HG03095 (cell line): ENCODE measurements at regions not wholly inside any gene's neighbourhood (a gene's known extent, or its start where the extent isn't known, plus 50 kb on each side); places are given as distances from the start of the nearest gene placed in this dataset.

Experiments used
- ATAC-seq: cut with Tn5 transposase; IDR thresholded peaks from one replicate; pipeline ENCODE4 v1.9.1; 2021; ENCODE audit warnings: moderate library complexity; ENCODE audit not compliant: unreplicated experiment

DNA sequence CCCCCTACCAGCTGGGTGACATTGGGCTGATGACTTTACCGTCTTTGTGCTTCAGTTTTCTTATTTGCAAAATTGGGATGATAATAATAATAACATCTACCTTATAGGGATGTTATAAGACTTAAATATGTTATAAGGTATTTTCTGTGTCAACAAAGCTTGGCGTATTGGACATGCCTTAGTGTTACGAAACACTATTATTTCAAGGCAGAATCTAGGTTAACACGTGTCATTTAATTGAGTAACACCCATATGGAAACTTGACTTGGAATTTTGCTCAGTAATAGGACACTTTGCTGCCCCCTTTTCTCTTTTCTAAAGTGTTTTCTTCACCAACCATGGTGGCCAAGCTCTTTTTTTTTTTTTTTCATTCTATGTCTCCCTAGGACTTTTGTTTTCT, 294.2 kb upstream of the SALL1 start:
- no peak for ATAC-seq

- no peak for ATAC-seq
Observed at GRCh38 chr16:51443934-51444333, 292.9 kb upstream of the SALL1 start.

GRCh38 chr16:51442141-51442870, 291.2 kb upstream of the SALL1 start:
- no peak for ATAC-seq

- ATAC-seq, result no peak
Observed at GRCh38 chr16:51440131-51440889, 289.2 kb upstream of the SALL1 start.

GRCh38 chr16:51439271-51439670, 288.2 kb upstream of the SALL1 start:
- ATAC-seq, result no peak

DNA sequence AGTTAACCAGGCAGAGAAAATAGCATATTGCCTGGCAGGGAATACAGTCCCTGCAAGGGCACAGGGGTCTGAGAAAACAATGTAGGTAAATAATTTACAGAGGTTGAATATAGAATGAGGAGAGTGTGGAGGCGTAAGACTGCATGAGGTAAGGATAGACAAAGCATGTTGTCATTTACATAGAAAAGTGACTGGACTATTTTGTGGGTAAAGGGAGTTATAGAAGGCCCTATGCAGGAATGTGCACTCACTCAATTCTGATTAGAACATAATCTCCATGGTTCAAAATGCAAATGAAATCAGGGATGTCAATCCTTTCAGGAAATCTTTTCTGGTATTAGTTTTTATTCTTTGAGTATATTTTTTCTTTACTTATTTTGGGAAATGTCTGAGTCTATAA, 285.7 kb upstream of the SALL1 start:
- no peak for ATAC-seq

DNA sequence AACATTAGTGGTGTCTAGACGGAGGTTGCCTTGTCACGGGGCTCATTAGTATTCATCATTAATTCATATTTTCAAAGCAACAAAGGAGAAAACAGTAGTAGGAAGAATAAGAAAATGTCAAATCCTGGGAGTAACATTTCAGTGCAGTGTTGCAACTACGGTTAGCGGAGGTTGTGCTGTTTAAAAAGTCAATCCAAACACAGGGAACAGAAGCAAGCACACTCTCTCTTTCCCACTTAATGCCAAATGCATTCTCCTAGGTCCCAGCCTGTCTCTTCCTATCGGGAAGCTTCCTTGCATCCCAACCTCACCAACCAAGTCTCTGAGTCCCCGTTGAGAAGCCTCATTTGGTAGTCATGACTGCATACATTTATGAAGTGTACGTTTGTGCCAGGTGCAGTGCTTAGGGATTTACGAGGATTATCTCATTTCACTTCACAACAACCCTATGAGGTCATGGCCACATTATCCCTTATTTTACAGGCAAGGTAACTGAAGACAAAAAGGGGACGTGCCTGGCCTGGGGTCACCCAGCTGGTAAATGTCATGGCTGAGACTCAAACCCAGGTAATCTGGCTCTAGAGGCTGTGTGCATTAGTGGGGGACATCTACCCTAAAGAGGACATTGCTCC, 283.6 kb upstream of the SALL1 start:
- ATAC-seq, result no peak

- no peak for ATAC-seq
Observed at GRCh38 chr16:51433599-51433998, 282.5 kb upstream of the SALL1 start.

DNA sequence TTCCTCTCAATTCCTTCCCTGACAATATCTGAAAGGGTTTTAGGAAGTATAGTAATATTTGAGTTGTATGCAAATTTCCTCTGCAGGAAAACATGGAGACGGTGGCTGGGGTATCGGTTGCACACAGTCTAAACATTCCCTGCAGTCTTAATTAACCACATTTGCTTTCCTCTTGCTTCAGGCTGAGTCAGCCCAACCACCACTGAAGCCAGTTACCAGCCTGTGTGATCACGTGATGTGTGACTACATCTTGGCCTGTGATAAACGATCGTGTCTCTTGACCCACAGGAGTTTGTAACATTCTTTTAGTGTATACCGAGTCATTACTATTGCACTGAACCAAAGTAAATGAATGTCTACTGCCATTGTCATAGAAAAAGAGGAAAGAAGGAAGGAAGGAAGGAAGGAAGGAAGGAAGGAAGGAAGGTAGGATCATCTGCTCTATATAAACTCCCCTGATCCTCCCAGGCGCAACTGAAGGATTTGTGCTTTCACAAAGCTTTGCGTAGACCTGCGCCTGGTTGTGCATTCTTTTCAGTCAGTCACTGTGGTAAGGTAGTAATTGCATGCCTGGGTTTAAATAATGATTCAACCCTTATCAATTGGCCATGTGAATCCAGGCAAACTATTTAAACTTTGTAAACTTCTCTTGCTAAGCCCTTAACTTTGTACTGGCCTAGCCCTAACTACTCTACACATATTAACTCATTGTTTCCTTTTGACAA, 280.6 kb upstream of the SALL1 start:
- ATAC-seq, result no peak

DNA sequence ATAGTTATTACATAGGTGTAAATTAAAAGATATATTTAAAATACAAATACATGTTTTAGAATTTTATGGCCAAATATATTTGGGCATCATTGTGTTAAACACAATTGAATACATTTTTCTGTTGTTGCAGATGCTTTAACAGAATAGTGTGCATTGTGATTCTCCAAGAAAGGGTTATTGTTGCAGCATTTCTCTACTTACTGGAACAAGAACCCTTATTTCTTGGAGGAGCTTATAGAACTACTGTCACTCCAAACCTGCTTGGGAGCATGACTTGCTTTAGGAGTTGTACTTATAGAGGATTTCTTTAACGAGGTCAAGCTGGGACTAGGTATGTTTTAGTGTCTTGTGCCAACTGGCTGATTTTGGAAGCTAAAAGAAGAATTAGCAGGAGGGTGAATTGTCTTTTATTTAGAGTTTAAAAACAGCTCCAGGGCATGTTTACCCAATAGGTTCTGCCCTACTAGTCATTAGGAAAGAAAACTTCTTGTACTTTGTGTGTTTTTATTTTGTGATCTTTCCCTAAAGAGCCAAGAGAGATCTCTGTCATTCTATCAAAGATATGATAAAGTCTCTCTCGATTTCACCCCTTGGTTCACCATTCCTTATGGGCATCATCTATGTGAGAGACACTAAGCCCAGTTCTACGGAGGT, 279.8 kb upstream of the SALL1 start:
- ATAC-seq, result no peak

DNA sequence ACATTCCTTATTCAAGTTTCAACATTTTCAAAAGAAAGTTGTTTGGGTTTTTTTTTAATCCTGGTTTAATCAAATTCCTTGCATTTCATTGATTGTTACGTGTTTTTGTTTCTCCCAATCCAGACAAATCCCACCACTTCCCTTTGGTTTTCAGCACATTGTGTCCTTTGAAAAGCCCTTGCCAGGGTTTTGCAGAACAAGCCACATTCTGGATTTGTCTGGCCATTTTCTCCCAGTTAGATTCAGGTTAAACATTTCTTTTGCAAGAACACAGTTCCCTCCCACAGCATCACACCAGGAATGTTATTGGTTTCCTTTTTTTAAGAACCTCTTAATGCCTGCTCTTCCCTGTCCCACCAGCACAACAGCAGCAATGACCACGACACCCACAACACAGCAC, 278.0 kb upstream of the SALL1 start:
- ATAC-seq, result no peak

- ATAC-seq, result no peak
Observed at GRCh38 chr16:51427085-51427484, 276.0 kb upstream of the SALL1 start.

DNA sequence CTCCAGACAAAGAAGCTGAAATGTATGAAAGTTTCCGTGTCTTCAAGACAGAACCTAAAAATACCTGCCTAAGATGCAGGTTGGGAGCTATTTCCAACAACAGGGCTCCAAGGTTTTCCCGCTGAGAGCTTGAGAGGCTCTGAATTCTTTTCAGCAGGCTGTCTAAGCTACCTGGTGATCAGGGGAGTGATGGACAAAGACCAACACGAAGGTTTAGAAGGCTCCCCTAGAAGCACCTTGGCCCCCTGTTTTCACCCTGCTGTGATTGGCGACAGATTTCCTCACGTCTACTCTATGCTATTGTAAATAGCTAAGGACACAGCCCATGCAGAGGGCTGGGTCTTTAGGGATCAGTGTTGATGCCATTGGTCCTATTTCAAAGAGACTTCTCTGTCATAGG, 275.2 kb upstream of the SALL1 start:
- no peak for ATAC-seq

DNA sequence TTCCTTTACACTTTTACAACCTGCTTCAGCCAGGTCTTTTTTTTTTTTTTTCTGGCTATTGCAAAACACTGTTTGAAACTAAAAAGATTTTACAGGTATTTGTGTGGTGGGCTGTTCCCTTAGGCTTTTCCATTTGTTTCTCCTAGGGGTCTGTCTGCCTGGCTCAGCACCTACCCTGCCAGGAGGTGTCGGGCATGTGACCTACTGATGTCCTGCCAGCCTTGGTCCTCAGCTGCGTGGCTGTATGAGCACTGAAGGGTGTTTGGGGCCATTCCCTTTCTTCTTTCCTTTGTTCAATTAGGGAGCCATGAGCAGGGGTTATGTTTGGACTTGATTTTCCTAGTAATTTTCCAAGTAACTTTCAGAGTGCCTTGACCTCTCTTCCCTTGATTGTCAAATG, 269.2 kb upstream of the SALL1 start:
- no peak for ATAC-seq

DNA sequence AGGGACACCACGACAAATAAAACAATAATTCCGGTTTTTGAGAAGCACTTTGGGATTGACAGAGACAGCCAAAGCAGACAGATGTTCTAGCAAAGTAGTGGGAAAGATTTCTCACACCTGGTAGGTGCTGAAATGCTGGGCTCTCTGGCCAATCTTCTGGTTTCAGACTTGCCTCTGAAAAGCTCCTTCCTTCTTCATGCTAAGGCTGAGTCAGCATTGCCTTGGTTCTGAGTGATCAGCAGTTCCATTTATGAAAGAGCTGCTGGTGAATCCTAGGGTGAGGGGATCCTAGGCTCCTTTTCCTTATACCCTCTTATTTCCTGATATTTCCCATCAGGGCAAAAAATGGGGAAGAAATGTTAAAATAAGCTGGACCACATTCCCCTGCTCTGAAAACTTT, 268.7 kb upstream of the SALL1 start:
- ATAC-seq, result no peak

DNA sequence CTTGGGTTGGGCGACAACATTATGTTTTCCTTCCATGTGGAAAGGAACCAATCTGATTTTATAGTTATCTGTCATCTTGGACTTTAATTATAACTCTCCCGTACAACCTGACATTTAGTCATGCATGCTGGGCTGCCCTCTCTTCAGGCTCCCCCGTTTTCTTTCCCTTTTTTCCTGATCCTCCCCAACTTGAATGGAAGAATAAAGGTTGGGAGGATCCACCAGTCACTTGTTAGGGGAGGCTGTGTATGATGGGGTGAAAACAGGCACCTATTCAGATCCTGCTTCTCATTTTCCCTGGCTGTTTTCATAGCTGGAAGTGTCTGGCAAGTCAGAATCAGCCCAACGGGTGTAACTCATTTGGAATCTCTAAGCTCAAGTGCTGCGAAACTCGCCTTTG, 267.2 kb upstream of the SALL1 start:
- no peak for ATAC-seq

DNA sequence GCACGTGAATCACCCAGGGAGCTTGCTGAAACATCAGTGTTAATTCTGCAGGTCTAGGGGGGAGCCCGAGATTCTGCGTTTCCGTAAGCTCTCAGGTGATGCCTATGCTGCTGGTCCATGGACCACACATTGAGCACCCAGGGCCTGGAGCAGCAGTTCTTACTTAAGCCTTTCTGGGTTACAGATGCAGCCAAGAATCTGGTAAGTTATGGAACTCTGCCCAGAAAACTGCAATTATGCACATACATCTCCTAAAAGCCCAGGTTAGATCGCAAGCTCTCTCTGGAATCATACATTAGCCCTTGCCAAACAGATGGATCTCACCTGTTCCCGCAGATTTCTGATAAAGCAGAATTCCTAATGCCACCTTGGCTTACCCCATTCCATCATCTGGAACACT, 265.9 kb upstream of the SALL1 start:
- ATAC-seq, result no peak

- no peak for ATAC-seq
Observed at GRCh38 chr16:51410125-51410524, 259.1 kb upstream of the SALL1 start.

DNA sequence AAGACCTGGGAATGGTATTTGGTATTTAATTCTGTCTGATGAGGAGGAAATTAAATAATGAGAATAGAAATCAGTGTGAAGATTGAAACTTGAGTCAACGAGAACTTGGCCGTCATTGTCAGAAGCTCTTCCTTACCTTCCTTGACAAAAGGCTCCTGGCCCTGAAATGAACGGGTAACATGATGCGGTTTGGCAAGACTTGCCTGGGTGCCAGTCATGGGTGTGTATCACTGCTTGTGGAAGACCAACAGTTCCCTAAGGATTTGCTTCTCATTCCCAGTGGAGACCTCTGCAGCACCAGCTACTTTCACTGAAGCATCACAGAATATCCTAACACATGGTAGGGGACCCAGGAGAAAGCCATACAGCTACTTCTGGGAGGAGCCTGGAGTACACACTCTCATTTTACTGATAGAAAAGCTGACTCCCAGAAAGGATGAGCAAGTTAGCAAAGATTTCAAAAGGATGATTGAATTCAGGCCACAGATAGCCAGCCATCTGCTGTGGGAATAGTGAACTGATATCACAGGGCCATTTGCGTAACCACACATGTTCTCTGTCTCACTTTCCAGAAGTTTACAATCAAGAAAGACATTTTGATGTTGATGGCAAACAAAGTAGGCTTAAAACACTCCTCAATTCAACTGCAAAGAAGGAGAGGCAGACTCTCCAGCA, 258.1 kb upstream of the SALL1 start:
- no peak for ATAC-seq

GRCh38 chr16:51408357-51408756, 257.3 kb upstream of the SALL1 start:
- ATAC-seq, result no peak
